Right atrium auricular region (tissue), 2 donors: ENCODE measurements at regions not wholly inside any gene's neighbourhood (a gene's known extent, or its start where the extent isn't known, plus 50 kb on each side); places are given as distances from the start of the nearest gene placed in this dataset.

Experiments used
- DNase-seq: peaks from one replicate; pipeline ENCODE4 v3.0.0-alpha.2; 2019; ENCODE audit warnings: low spot score
- H3K27ac ChIP-seq, 2 donors: fragments of 200-600 bp; sonication (generic); 1 replicate in 1 of 2; 2 replicates in 1 of 2; pipeline ENCODE4 v1.5.1; 2016 to 2019
- H3K27me3 ChIP-seq, 2 donors: fragments of 200-600 bp; sonication (generic); one replicate each; pipeline versions ENCODE4 v1.5.1 to v1.6.0; 2017 to 2019
- H3K36me3 ChIP-seq: fragments of 200-600 bp; sonication (generic); one replicate; pipeline ENCODE4 v1.5.1; 2016
- H3K4me1 ChIP-seq, 2 donors: fragments of 200-600 bp; sonication (generic); one replicate each; pipeline versions ENCODE4 v1.5.1 to v1.6.0; 2017 to 2019
- H3K4me3 ChIP-seq, 2 donors: fragments of 200-600 bp; sonication (generic); 1 replicate in 1 of 2; 2 replicates in 1 of 2; pipeline ENCODE4 v1.5.1; 2017 to 2019; ENCODE audit warnings: mild to moderate bottlenecking in 1 of 2, moderate library complexity in 1 of 2
- H3K9me3 ChIP-seq, 2 donors: fragments of 200-600 bp; sonication (generic); one replicate each; pipeline ENCODE4 v1.5.1; 2019
- CTCF ChIP-seq, 2 donors: fragments of 200-600 bp; sonication (generic); IDR thresholded peaks; one replicate each; pipeline ENCODE4 v1.5.1; 2019; ENCODE audit warnings: antibody characterized with exemption in 2 of 2

- Histone ChIP-seq H3K27ac (no peak overlapping the region), H3K27me3 (no peaks in the 10 kb centered on the region), H3K4me1 (peaks cover 0 to 6% of the 10 kb centered on the region in 2 donors), H3K9me3 (no peaks in the 10 kb centered on the region), H3K4me3 (no peak overlapping the region), H3K36me3 (no peaks in the 10 kb centered on the region)
- TF ChIP-seq CTCF (IDR thresholded peaks at IDR 0.05) = no peak
- no peak for DNase-seq
Measured at GRCh38 chr3:14252321-14253021, 73.9 kb downstream of the LSM3 start.

GRCh38 chr3:14253022-14253706 is 74.5 kb downstream of the LSM3 start:
- Histone ChIP-seq H3K27me3 (no peaks in the 10 kb centered on the region), H3K4me1 (peaks cover 0 to 6% of the 10 kb centered on the region in 2 donors), H3K27ac (no peak overlapping the region), H3K36me3 (no peaks in the 10 kb centered on the region), H3K4me3 (no peak overlapping the region), H3K9me3 (no peaks in the 10 kb centered on the region)
- TF ChIP-seq CTCF (IDR thresholded peaks at IDR 0.05) = no peak
- no peak for DNase-seq

GRCh38 chr3:14253707-14254382 is 75.2 kb downstream of the LSM3 start:
- Histone ChIP-seq H3K9me3 (no peaks in the 10 kb centered on the region), H3K27me3 (no peaks in the 10 kb centered on the region), H3K4me1 (peaks cover 0 to 6% of the 10 kb centered on the region in 2 donors), H3K27ac (no peak overlapping the region), H3K36me3 (no peaks in the 10 kb centered on the region), H3K4me3 (no peak overlapping the region)
- TF ChIP-seq CTCF (IDR thresholded peaks at IDR 0.05) = no peak
- DNase-seq = no peak

- Histone ChIP-seq H3K9me3 (no peaks in the 10 kb centered on the region), H3K4me1 (peaks cover 0 to 6% of the 10 kb centered on the region in 2 donors), H3K27ac (no peak overlapping the region), H3K36me3 (no peaks in the 10 kb centered on the region), H3K4me3 (no peak overlapping the region), H3K27me3 (no peaks in the 10 kb centered on the region)
- TF ChIP-seq CTCF (IDR thresholded peaks at IDR 0.05) = no peak
- no peak for DNase-seq
Measured at GRCh38 chr3:14254812-14255702, 76.4 kb downstream of the LSM3 start.

GRCh38 chr3:14256046-14256445 is 77.4 kb downstream of the LSM3 start:
- H3K4me1 ChIP-seq = peaks cover 0 to 6% of the 10 kb centered on the region in 2 donors
- H3K27ac ChIP-seq = no peak overlapping the region
- H3K27me3 ChIP-seq = no peaks in the 10 kb centered on the region
- TF ChIP-seq CTCF (IDR thresholded peaks at IDR 0.05) = no peak
- H3K9me3 ChIP-seq = no peaks in the 10 kb centered on the region
- DNase-seq = no peak
- no peaks in the 10 kb centered on the region for H3K36me3 ChIP-seq
- no peak overlapping the region for H3K4me3 ChIP-seq
